ENCODE measurements at regions not wholly inside any gene's neighbourhood (a gene's known extent, or its start where the extent isn't known, plus 50 kb on each side); places are given as distances from the start of the nearest gene placed in this dataset.

DNA sequence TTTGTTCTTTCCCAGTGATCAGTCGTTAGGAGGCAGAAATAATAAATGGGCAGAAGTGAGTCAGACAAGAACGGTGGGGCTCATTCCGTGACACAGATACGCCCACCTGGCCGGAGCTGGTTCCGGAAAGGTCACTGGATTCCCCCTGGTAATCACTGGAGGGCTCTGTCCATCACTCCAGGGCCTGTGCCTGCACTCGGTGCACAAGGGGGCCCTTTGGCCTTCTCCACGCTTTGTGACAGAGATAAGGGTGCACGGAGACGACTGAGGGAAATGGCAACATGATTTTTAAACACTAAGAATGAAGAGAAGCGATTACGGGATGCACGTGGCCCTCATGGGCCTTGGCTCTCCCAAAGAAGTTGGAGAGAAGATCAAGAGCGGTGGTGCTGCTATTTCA lies 84.4 kb downstream of the PTGR3 start:
- H3K4me3 ChIP-seq (ENCODE audit: severe bottlenecking) = no peak overlapping the region
- H3K4me1 ChIP-seq (ENCODE audit: insufficient read depth, poor library complexity, severe bottlenecking) = no peaks in the 10 kb centered on the region
- H3K36me3 ChIP-seq (ENCODE audit: low read depth) = no peaks in the 10 kb centered on the region
- no peaks in the 10 kb centered on the region for H3K9me3 ChIP-seq (ENCODE audit: severe bottlenecking)
- DNase-seq (ENCODE audit: low spot score) = no peak
- no peak for ATAC-seq (ENCODE audit: low read depth)
- H3K27ac ChIP-seq (ENCODE audit: poor library complexity, severe bottlenecking) = no peak overlapping the region
- H3K27me3 ChIP-seq (ENCODE audit: insufficient read depth, poor library complexity, severe bottlenecking) = no peaks in the 10 kb centered on the region
- TF ChIP-seq, protein P1, sequence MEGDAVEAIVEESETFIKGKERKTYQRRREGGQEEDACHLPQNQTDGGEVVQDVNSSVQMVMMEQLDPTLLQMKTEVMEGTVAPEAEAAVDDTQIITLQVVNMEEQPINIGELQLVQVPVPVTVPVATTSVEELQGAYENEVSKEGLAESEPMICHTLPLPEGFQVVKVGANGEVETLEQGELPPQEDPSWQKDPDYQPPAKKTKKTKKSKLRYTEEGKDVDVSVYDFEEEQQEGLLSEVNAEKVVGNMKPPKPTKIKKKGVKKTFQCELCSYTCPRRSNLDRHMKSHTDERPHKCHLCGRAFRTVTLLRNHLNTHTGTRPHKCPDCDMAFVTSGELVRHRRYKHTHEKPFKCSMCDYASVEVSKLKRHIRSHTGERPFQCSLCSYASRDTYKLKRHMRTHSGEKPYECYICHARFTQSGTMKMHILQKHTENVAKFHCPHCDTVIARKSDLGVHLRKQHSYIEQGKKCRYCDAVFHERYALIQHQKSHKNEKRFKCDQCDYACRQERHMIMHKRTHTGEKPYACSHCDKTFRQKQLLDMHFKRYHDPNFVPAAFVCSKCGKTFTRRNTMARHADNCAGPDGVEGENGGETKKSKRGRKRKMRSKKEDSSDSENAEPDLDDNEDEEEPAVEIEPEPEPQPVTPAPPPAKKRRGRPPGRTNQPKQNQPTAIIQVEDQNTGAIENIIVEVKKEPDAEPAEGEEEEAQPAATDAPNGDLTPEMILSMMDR (IDR thresholded peaks at IDR 0.05; ENCODE audit: poor library complexity, severe bottlenecking) = no peak

DNA sequence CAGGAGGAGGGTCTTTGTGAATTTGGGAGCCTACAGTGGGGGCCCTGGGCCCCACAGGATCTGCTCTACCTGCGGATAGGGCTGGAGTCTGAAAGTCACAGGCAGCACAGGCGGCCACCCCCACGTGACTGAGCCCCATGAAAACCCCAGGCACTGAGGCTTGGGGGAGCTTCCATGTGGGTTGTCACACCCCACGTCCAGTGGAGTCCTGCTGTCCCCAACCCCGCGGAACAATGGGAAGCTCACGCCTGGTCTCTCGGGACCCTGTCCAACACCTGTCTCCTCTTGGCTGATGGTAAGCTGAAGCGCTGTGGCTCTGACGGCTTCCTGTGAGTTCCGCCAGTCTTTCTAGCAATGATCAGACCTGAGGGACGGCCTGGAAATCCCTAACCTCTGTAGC lies 85.8 kb downstream of the PTGR3 start:
- H3K27me3 ChIP-seq (ENCODE audit: insufficient read depth, poor library complexity, severe bottlenecking) = no peaks in the 10 kb centered on the region
- no peaks in the 10 kb centered on the region for H3K4me1 ChIP-seq (ENCODE audit: insufficient read depth, poor library complexity, severe bottlenecking)
- TF ChIP-seq, protein P1 (IDR thresholded peaks at IDR 0.05; ENCODE audit: poor library complexity, severe bottlenecking) = no peak
- H3K27ac ChIP-seq (ENCODE audit: poor library complexity, severe bottlenecking) = no peak overlapping the region
- H3K4me3 ChIP-seq (ENCODE audit: severe bottlenecking) = no peak overlapping the region
- no peaks in the 10 kb centered on the region for H3K9me3 ChIP-seq (ENCODE audit: severe bottlenecking)
- DNase-seq (ENCODE audit: low spot score) = no peak
- no peaks in the 10 kb centered on the region for H3K36me3 ChIP-seq (ENCODE audit: low read depth)
- no peak for ATAC-seq (ENCODE audit: low read depth)

DNA sequence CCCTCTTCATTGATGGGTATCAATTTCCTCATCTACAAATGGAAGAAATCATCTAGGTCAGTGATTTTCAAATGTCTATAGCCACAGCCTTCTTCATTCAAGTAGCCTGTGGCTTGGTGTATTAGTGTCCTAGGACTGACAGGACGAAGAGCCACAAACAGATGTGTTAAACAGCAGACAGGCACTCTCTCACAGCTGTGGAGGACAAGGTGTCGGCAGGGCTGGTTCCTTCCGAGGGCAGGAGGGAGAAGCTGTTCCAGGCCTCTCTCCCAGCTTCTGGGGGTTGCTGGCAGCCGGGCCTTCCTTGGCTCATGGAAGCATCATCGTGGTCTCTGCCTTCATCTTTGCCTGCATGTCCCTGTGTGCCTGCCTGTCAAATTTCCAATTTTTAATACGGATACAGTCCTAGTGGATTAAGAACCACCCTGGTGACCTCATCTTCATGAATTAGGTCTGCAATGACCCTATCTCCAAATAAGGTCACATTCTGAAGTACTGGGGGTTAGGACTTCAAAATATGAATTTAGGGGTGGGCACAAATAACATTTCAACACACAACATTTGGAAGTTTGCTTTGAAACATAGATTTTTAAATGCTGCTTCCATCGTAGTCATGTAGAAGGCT lies 86.5 kb downstream of the PTGR3 start:
- DNase-seq (ENCODE audit: low spot score) = no peak
- TF ChIP-seq, protein P1 (IDR thresholded peaks at IDR 0.05; ENCODE audit: poor library complexity, severe bottlenecking) = no peak
- no peak for ATAC-seq (ENCODE audit: low read depth)
- Histone ChIP-seq H3K27ac (ENCODE audit: poor library complexity, severe bottlenecking) (no peak overlapping the region), H3K4me3 (ENCODE audit: severe bottlenecking) (no peak overlapping the region), H3K27me3 (ENCODE audit: insufficient read depth, poor library complexity, severe bottlenecking) (no peaks in the 10 kb centered on the region), H3K4me1 (ENCODE audit: insufficient read depth, poor library complexity, severe bottlenecking) (no peaks in the 10 kb centered on the region), H3K9me3 (ENCODE audit: severe bottlenecking) (no peaks in the 10 kb centered on the region), H3K36me3 (ENCODE audit: low read depth) (no peaks in the 10 kb centered on the region)

DNA sequence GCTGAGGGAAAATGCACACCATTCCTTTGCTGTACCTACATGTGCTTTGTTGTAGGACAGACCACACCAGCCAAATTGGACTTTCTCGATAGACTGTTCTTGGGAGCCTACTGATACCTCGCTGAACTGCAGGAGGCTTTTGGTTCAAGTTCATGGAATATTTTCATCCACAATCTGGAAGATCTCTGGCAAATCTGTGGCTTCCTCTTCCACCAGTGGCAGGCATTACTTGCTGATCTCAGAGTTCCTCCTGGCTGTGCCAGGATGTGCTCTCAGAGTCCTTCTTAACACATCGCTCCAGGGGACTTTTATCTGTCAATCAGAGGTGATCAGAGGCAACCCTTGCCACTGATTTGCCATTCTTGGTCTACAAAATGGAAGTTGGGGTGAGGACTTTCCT lies 87.7 kb downstream of the PTGR3 start:
- Histone ChIP-seq H3K27ac (ENCODE audit: poor library complexity, severe bottlenecking) (no peak overlapping the region), H3K4me1 (ENCODE audit: insufficient read depth, poor library complexity, severe bottlenecking) (no peaks in the 10 kb centered on the region), H3K4me3 (ENCODE audit: severe bottlenecking) (no peak overlapping the region), H3K27me3 (ENCODE audit: insufficient read depth, poor library complexity, severe bottlenecking) (no peaks in the 10 kb centered on the region), H3K9me3 (ENCODE audit: severe bottlenecking) (no peaks in the 10 kb centered on the region), H3K36me3 (ENCODE audit: low read depth) (no peaks in the 10 kb centered on the region)
- TF ChIP-seq, protein P1 (IDR thresholded peaks at IDR 0.05; ENCODE audit: poor library complexity, severe bottlenecking) = no peak
- ATAC-seq (ENCODE audit: low read depth) = no peak
- no peak for DNase-seq (ENCODE audit: low spot score)

DNA sequence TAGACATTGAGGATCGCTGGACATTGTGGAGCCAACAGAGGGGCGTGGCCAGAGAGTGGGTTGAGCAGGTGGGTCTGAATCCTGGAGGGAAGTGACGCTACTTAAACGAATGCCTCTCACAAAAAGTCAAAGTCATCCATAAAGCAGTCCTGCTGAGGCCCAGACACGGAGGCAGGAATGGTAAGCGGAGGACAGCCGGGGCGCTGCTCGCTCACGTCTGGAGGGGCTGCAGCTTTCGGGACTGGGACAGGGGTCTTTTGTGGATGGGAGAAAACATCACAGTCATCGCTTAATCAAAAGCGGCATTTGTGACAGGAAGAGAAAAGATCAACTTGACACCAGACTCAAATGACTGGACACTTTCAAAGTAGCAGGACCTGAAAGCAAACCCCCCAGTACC lies 88.4 kb downstream of the PTGR3 start:
- H3K36me3 ChIP-seq (ENCODE audit: low read depth) = no peaks in the 10 kb centered on the region
- no peaks in the 10 kb centered on the region for H3K9me3 ChIP-seq (ENCODE audit: severe bottlenecking)
- no peak overlapping the region for H3K4me3 ChIP-seq (ENCODE audit: severe bottlenecking)
- no peak for ATAC-seq (ENCODE audit: low read depth)
- H3K4me1 ChIP-seq (ENCODE audit: insufficient read depth, poor library complexity, severe bottlenecking) = no peaks in the 10 kb centered on the region
- H3K27ac ChIP-seq (ENCODE audit: poor library complexity, severe bottlenecking) = no peak overlapping the region
- H3K27me3 ChIP-seq (ENCODE audit: insufficient read depth, poor library complexity, severe bottlenecking) = no peaks in the 10 kb centered on the region
- DNase-seq (ENCODE audit: low spot score) = no peak
- TF ChIP-seq, protein P1 (IDR thresholded peaks at IDR 0.05; ENCODE audit: poor library complexity, severe bottlenecking) = no peak
